ENCODE measurements at regions not wholly inside any gene's neighbourhood (a gene's known extent, or its start where the extent isn't known, plus 50 kb on each side); places are given as distances from the start of the nearest gene placed in this dataset.
"Not testable (repeated sequence)": the region's sequence is repeated elsewhere in the genome, so short reads cannot be mapped to it uniquely, and the experiment has no call there.

DNA sequence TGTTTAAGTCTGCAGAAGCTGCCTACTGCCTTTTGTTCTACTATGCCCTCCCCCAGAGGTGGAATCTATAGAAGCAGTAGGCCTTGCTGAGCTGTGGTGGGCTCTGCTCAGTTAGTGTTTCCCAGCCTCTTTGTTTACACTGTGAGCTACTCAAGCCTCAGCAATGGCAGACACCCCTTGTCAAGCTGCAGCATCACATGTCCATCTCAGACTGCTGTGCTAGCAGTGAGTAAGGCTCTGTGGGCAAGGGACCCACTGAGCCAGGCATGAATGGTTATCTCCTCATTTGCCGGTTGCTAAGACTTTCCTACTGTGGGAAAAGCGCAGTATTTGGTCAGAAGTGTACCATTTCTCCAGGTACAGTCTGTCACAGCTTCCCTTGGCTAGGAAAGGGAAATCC lies 167.4 kb upstream of the IGFBP3 start:
- not testable (repeated sequence) for DNase-seq

DNA sequence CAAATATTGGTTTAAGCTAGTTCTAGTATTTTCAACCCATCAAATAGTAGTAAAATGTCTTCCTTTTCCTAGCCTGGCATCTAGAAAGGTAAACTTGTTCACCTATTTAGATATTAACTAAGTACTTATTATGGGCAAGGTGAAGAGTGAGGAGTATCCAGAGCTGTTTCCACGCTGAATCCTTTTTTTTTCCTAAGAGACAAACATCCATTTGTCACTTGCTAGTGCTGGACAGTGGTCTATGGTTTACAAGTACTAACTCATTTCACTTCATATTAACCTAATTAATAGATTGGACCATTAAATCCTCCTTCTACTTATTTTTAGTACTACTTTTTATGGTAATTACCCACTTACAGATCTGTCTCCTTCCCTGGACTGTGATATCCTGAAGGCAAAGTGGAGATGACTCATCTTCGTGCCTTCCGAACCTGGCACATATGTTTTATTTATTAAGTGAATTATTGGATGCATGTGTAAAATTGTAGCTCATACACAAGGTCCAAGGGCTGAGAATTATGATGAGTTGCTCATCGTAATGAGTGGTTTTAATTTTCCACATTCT lies 159.6 kb upstream of the IGFBP3 start:
- no peak for DNase-seq

DNA sequence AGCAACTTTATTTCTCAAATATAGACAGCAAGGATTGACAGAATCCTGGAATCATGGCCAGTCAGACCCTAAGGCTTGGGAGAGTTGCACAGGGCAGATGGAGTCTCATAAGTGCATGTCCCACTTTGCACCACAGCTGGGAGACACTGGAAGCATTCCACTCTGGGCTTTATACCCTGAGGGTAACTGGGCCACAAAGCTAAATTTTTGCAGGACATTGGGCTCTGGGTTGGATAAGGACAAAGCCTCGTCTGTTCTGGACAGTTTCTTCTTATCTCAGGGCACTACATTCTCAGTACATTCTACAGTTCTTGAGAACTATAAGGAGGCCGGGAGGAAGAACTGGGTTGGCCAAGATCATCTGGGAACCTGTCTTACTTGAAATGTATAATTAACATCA lies 158.3 kb upstream of the IGFBP3 start:
- DNase-seq = no peak

DNA sequence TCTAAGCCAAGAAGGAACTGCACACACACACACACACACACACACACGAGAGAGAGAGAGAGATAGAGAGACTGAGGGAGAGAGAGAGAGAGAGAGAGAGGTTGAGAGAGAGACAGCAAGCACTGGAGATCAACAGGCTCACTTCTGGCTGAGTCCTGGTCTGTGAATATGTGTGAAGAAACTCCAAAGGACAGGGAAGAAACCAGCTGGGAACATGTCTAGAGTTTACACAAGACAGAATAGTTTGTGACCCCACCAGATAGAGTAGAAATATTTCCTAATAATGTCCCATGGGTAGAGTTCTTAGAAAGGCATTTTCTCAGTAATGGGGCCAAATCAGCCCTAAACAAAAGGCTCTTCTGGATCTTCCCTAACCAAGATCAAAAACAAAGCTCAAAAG lies 155.5 kb upstream of the IGFBP3 start:
- DNase-seq = no peak

DNA sequence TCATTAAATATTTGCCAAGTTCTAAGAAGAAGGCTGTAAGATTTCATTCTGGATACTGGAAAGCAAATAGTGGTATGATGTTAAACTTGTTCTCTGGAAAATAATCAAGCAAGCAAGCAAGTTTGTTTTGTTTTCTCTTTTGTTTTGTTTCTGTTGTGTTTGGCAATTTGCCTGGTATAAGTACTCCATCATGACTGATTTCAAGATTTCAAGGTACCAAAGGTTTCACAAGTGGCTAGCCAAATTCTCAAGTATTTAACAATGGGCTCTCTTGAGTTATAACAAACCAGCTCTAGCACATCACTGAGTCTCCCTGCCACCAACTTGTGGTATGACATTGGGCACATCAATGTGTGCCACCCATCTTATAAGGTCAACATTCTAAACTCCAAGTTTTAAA lies 151.7 kb upstream of the IGFBP3 start:
- DNase-seq = no peak

DNA sequence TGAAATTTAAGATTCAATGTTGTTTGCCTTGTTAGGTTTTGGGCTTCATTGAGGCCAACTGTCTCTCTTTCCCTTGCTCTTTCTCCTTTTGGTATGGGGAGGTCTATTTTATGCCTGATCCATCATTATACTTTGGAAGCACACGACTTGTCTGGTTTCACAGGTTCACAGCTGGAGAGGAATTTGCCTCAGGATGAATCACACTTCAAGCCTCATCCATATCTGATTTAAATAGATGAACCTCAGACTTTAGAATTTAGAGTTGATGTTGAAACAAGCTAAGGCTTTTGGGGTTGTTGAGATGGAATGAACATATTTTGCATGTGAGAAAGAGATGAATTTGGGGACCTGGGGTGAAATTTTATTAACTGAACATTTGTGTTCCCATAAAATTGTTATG lies 150.5 kb upstream of the IGFBP3 start:
- DNase-seq = no peak

DNA sequence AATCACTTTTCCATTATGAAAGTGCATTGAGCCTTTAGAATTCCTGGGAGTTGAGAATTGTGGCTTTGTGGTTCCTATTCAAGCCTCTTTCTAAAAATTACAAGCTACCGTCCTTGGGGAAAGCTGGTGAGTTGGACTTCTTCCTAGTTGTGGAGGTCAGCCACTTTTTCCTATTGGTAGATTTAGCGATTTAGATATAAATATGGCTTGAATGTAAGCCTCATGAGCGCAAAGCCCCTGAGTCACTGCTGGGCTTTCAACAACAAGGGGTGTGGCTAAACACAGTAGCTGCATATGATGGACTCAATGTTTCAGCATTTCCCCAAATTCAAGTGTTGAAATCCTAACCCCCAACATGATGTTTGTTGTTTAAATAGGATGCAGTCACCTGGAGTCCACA lies 150.0 kb upstream of the IGFBP3 start:
- no peak for DNase-seq

DNA sequence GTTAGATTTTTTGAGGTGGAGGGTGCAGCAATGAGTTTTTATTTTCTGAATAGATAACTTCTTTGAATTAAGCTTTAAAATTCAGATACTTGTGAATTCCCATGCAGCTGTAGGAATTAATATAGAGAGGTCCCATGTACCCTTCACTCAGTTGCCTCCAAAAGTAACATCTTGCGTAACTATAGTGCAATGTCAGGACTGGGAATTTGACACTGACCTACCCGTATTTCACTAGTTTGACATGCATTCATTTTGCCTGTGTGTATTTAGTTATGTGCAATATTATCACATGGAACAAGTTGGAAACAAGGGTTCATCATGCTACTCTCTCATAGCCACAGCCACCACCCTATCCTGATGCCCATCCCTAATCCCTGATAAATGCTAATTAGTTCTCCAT lies 147.1 kb upstream of the IGFBP3 start:
- DNase-seq = no peak

DNA sequence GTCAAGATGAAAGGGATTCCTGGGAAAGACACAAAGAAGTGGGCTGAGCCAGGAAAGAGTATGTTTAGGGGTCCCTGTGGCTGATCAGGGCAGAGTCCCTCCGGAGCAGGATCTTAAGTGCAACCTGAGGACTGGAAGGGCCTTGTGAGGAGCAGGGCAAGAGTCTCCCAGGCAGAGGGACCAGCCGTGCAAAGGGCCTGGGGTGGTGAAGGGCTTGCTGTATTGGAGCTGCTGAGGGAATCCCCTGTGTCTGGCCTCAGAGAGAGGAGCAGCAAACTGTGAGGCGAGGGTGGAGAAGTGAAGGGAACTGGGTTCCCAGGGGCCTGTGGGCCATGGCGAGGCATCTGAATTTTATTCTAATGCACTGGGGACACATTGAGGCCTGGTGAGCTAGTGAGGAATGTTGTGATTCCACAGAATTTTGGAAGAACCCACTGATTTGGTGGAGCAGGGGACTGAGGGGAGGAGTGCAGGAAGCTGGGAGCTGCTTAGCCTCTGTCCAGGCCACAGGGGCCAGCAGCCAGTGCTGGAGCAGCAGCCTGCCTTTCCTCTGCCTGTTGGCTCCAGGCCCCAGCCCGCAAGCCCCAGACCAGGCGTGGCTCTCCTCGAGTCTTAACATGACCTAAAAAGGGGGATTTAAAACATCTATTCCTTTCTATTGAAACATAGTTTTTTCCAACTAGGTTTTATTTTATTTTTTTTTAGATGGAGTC lies 138.4 kb upstream of the IGFBP3 start:
- no peak for DNase-seq

DNA sequence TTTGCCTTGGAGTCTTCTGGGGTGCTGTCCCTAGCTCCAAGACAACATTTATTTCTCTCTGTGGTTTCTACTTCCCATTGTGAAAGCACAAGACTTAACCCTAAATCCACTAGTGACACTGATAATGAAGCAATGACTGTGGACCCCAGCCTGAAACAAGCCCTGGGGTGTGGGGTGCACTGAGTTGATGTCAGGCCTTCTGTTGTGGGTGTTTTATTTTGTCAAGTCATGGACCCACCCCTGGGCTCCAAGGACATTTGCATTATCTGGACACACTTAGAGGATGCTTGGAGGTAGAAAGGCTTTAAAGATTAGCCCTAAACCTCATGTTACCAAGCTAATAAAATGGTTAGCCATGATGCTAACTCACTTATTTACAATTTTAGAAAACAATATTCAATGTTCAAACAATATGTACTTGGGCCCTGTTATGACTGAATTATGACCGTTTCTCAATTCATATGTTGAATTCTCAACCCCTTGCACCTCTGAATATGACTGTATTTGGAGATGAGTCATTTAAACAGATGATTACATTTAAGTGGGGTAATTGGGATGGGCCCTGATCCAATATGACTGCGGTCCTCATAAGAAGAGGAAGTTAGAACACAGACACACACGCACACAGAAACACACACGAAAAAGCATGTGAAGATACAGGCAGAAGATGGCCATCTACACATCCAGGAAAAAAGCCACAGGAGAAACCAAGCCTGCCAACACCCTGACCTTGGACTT lies 137.2 kb upstream of the IGFBP3 start:
- DNase-seq = no peak

DNA sequence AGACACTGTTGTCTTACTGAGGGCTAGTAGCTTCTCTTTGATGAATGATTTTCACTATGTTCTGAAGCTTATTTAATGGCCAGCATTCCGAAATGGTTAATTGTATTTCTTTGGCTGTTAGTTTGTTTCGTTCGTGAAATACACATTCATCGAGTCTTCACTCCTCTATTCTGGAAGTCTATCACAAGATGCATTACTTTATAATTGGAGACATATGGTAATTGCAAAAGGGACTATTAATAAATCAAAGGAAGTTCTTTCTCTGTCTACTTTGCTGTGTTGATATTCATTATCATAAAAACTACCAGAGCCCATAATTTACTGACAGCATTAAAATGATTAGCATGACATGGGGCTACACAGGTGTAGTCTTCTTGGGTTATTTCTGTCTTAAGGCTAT lies 133.8 kb upstream of the IGFBP3 start:
- DNase-seq = no peak

DNA sequence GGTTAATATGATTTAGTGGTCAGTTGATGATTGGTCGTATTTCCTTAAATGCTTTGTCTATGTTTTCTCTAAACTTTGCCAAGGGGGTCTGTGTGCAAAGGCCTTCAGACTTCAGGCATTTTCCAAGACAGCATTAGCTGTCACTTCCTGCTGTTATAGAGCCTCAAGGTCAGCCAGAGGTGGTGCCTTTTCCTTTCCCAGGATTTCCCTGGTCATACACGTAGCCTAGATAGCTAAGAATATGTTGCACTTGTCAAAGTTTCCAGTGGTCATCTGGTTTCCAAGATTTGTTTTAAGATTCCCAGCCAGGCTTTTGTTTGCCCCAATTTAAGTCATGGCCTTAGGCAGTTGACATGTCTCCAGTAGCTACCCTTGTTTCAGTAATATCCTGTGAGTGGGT lies 133.2 kb upstream of the IGFBP3 start:
- DNase-seq = no peak

DNA sequence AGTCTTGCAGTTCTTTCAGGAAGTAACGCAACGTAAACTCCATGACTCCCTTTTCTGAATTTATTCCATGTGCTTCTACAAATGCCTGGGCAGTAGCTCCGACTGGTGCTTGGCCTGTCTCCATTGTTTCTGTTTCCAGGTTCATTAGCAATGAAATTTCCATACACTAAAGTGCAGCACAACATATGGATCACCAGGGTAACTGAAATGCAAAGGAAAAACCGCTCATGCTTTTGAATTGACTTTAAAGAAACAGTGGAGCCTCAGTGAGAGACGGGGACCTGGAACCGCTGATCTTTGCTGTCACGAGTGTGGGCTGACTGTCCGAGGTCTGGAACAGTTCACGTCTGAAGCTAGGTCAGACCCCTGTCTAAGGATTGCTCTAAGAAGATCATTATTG lies 126.5 kb upstream of the IGFBP3 start:
- DNase-seq = no peak

DNA sequence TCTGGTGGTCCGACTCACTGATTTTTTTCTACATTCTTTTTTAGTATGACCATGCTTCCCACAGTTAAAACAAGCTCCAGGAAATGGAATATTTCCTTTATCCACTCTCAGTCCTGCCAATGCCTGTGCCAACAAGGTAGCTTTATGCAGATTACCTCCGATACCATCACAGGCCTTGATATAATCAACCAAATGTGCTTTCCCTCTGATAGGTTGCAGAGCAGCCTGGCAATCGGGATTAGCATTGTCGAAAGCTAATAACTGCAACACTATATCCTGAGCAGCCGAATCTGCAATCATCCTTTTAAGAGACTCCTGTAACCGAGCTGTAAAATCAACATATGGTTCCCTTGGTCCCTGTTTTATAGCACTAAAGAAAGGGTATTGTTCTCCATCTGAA lies 122.3 kb upstream of the IGFBP3 start:
- DNase-seq = not testable (repeated sequence)

DNA sequence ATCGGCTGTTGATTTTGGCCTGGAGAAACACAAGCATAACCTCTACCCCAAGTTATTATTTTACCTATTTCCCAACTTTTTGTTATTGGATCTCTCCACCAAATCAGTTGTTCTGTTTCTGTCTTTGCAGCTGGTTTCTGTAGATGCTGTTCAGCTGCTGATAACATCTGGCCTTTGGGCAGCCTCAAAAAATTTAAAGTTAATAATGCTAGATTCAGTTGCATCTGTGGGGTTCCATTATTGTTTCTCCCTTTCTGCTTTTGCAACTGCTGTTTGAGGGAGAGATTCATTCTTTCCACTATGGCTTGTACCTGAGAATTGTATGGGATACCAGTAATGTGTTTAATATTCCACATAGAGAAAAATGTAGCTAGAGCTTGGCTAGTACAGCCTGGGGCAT lies 118.7 kb upstream of the IGFBP3 start:
- DNase-seq = not testable (repeated sequence)

DNA sequence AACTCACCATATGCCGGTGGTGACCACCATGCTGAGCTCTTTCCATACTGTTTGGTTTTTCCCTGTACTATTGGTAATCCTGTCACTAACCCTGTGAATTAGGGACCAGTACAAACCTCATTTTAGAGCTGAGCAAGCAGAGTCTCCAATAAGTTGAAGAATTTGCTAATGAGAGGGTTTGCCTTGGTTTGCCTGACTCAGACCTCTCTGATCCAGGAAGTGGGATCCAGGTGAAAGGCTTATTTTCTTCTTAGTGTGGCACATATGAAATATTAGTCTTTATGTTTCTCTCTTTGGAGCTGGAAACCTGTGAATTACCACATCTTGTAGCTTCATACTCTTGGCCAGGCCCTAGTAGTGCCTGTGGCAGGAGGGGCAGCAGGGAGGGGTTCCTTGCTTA lies 114.1 kb upstream of the IGFBP3 start:
- no peak for DNase-seq

DNA sequence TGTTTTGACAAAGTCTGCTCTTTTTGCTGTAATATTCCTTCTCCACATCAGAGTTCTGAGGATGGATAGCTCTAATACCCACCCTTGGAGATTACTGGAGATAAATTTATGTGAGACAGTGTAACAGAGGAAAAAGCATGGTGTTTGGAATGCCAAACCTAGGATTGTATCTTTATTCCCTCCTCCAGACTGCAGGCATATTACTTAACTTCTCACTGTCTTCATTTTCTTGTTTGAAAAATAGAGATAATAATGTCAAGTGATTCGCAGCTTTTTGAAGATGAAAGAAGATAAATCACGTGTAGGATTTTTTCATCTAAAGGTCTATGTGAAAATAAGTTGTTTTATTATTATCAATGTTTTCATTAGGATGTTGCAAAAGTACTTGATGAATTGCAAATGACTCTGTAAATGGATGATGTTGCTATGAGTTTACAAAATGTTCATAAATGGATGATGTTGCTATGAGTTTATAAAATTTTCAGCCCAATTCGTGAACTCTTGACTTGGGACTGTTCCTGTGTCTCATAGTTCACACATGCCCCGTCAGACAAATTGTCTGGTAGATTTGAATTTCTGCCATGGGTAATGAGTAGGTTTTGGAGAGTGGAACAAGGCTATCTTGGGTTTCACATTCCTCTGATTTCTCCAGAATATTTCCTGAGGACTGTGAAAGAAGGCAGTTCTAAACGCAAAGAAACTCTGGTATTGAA lies 113.1 kb upstream of the IGFBP3 start:
- DNase-seq = no peak

DNA sequence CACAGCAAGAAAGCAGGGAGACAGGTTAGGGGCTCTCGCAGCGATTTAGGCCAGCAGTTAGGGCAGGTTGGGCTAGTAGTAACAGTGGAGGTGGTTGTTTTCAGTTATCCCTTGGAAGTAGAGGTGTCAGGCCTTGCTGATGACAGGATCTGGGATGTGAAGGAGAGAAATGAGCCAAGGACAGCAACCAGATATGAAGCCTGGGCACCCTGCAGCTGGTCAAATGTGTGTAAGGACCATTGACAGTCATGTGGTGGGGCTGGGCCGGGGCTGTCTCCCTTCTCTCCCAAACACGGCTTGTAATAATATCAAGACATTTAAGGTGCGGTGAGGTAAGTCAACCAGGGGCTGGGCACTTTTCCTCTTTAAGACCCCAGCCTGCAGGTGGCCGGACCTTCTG lies 112.5 kb upstream of the IGFBP3 start:
- no peak for DNase-seq

DNA sequence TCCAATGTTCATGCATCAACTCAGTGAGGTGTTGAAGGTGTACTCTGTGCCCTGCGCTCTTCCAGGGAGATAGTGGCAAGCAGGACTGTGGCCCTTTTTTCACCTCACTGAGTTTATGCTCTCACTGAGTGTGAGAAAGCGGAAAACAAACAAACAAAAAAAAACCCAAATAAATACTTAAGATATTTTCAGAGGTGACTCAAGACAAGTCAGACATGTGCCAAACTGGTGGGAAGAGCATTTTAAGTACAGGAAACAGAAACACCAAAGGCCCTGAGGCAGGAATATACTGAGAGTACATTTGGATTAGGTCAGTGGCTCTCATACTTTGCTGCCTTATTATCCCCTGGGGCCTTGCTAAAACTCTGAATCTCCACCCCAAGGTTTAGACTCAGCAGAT lies 111.9 kb upstream of the IGFBP3 start:
- DNase-seq = no peak

DNA sequence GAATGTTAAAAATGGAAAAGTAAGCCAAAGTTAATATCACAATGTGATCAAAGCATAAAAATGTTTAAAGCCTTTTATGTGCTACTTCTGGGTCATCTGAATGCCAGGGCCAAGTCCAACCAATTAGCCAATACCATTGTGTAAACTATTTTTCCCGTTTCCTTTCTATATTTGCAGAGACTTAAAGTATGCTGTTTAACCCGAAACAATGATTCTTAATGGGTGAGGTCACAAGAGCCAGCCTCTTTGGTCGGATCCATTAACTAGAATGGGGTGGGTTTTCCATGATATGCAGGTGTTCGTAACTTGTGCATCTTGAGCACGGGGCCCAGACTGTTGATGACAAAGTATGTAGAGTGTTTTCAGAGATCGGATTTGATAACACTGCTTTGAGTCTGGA lies 111.3 kb upstream of the IGFBP3 start:
- DNase-seq = no peak

DNA sequence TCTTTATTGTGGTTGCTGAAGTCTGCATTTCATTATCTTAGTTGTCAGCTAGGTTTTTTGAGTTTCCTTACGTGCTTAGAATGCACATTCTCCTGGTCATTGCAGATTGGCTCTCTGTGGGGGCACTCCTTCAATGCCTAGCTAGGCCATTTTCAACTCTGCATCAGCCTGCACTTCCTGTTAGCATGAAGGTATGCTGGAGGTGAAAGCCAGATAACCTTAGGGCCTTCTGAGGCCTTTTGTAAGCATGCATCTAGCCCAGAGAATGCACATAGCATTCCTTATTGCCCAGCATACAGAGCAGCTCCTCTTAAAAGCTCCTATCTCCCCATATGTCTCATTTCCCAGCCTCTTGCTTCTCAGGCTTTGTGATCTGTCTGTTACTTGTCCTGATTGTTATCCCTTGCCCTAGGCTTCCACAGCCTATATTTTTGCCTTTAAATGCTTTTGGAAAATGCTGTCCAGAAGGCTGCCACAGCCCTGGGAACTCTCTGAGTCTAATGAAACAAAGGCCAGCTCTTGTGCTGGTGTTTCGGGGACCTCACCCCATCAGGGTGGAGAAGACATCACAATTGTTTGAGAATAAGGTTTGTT lies 108.1 kb upstream of the IGFBP3 start:
- no peak for DNase-seq

DNA sequence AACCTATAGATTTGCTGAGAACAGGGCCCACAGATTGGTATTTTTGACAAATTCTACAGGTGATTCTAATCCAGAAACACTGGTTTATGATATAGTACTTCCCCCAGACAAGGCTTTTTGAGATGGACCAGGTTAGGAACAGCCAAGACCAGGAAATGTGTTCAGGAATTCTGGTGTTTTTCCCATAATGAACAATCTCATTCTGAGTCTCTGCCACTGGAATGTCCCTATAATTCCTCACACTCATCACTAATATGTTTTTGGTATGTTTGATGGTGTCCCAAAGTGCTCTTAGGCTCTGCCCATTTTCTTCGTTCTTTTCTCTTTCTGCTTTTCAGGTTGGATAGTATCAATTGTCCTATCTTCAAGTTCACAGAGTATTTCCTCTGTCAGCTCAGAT lies 107.2 kb upstream of the IGFBP3 start:
- DNase-seq = no peak

DNA sequence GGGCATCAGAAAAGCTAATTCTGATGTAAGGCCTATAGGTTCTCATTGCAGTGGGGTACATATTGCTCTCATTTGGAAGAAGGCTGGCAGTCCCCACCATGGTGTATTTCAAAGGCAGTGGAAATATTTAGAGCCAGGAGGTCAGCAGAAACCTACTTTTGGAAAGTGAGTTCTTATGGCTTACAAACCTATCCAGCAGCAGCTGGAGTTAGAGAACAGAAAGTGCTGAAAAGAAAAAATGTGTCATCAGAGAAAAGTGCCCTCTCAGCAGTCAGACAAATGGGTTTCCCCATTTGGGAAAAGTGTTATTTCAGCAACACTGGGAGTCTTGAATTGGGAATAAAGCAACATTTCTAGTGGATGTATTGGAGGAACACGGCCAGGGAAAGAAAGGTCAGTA lies 105.7 kb upstream of the IGFBP3 start:
- DNase-seq = no peak
